SJSA1 (cell line): ENCODE measurements at regions not wholly inside any gene's neighbourhood (a gene's known extent, or its start where the extent isn't known, plus 50 kb on each side); places are given as distances from the start of the nearest gene placed in this dataset.

Experiments
- DNase-seq, 2 experiments: peaks; one replicate each; pipeline ENCODE4 v3.0.0-alpha.2; 2015 to 2020; ENCODE audit warnings: low spot score in 2 of 2, low read depth in 1 of 2
- H3K27ac ChIP-seq: fragments of 250-450 bp; sonication (Bioruptor Pico); 2 replicates; pipeline ENCODE4 v1.5.1; 2020; ENCODE audit warnings: mild to moderate bottlenecking, moderate library complexity
- H3K27me3 ChIP-seq: fragments of 250-450 bp; sonication (Bioruptor Pico); replicated peaks from 2 replicates; pipeline ENCODE4 v1.5.1; 2020; ENCODE audit warnings: mild to moderate bottlenecking, moderate library complexity
- H3K36me3 ChIP-seq: fragments of 250-450 bp; sonication (Bioruptor Pico); 2 replicates; pipeline ENCODE4 v1.5.1; 2020; ENCODE audit warnings: mild to moderate bottlenecking
- H3K4me1 ChIP-seq: fragments of 250-450 bp; sonication (Bioruptor Pico); replicated peaks from 2 replicates; pipeline ENCODE4 v1.6.1; 2021; ENCODE audit warnings: mild to moderate bottlenecking
- H3K4me3 ChIP-seq: fragments of 250-450 bp; sonication (Bioruptor Pico); 2 replicates; pipeline ENCODE4 v1.5.1; 2020; ENCODE audit warnings: mild to moderate bottlenecking
- H3K9me3 ChIP-seq: fragments of 250-450 bp; sonication (Bioruptor Pico); replicated peaks from 2 replicates; pipeline ENCODE4 v1.5.1; 2020; ENCODE audit warnings: mild to moderate bottlenecking

GRCh38 chr20:46823753-46824152 is 70.9 kb upstream of the EYA2 start:
- DNase-seq: no peak
- H3K4me3 ChIP-seq: no peak overlapping the region
- no peaks in the 10 kb centered on the region for H3K36me3 ChIP-seq
- peaks cover 7% of the 10 kb centered on the region for H3K4me1 ChIP-seq
- no peak overlapping the region for H3K27ac ChIP-seq
- 0 out of 2 replicates have a peak, but pooled peaks cover 2% of the 10 kb centered on the region for H3K9me3 ChIP-seq
- no peaks in the 10 kb centered on the region for H3K27me3 ChIP-seq

- no peak overlapping the region for H3K4me3 ChIP-seq
- H3K36me3 ChIP-seq: no peaks in the 10 kb centered on the region
- H3K4me1 ChIP-seq: peaks cover 12% of the 10 kb centered on the region
- 0 out of 2 replicates have a peak, but pooled peaks cover 2% of the 10 kb centered on the region for H3K9me3 ChIP-seq
- H3K27ac ChIP-seq: no peak overlapping the region
- H3K27me3 ChIP-seq: no peaks in the 10 kb centered on the region
- no peak for DNase-seq
Measured at GRCh38 chr20:46826343-46826984, 68.2 kb upstream of the EYA2 start.

- H3K36me3 ChIP-seq: no peaks in the 10 kb centered on the region
- H3K4me1 ChIP-seq: peaks cover 12% of the 10 kb centered on the region
- H3K4me3 ChIP-seq: no peak overlapping the region
- H3K9me3 ChIP-seq: 0 out of 2 replicates have a peak, but pooled peaks cover 2% of the 10 kb centered on the region
- H3K27me3 ChIP-seq: no peaks in the 10 kb centered on the region
- no peak overlapping the region for H3K27ac ChIP-seq
- no peak for DNase-seq
Measured at GRCh38 chr20:46827718-46828458, 66.8 kb upstream of the EYA2 start.

GRCh38 chr20:46828471-46828870 is 66.2 kb upstream of the EYA2 start:
- H3K9me3 ChIP-seq: 0 out of 2 replicates have a peak, but pooled peaks cover 2% of the 10 kb centered on the region
- peak overlapping the region; percentile 11; the same call in 1 of the 2 replicates for H3K27ac ChIP-seq
- H3K27me3 ChIP-seq: no peaks in the 10 kb centered on the region
- no peaks in the 10 kb centered on the region for H3K36me3 ChIP-seq
- DNase-seq: peak in 1 of 2 experiments; percentile 12
- H3K4me1 ChIP-seq: peaks cover 12% of the 10 kb centered on the region
- no peak overlapping the region for H3K4me3 ChIP-seq

GRCh38 chr20:46830886-46831632 is 63.6 kb upstream of the EYA2 start:
- no peaks in the 10 kb centered on the region for H3K27me3 ChIP-seq
- no peak for DNase-seq
- H3K9me3 ChIP-seq: no peaks in the 10 kb centered on the region
- no peaks in the 10 kb centered on the region for H3K36me3 ChIP-seq
- peaks cover 12% of the 10 kb centered on the region for H3K4me1 ChIP-seq
- H3K4me3 ChIP-seq: no peak overlapping the region
- no peak overlapping the region for H3K27ac ChIP-seq

- Histone ChIP-seq H3K9me3 (no peaks in the 10 kb centered on the region), H3K4me3 (no peak overlapping the region), H3K27ac (no peak overlapping the region), H3K36me3 (no peaks in the 10 kb centered on the region), H3K27me3 (no peaks in the 10 kb centered on the region), H3K4me1 (peaks cover 12% of the 10 kb centered on the region)
- DNase-seq: no peak
Measured at GRCh38 chr20:46831633-46832011, 63.0 kb upstream of the EYA2 start.

- H3K4me3 ChIP-seq: no peak overlapping the region
- DNase-seq: no peak
- H3K36me3 ChIP-seq: no peaks in the 10 kb centered on the region
- H3K4me1 ChIP-seq: peaks cover 12% of the 10 kb centered on the region
- H3K27ac ChIP-seq: no peak overlapping the region
- H3K27me3 ChIP-seq: no peaks in the 10 kb centered on the region
- H3K9me3 ChIP-seq: no peaks in the 10 kb centered on the region
Measured at GRCh38 chr20:46832555-46832954, 62.1 kb upstream of the EYA2 start.

GRCh38 chr20:46833360-46833759 is 61.3 kb upstream of the EYA2 start:
- no peaks in the 10 kb centered on the region for H3K9me3 ChIP-seq
- no peaks in the 10 kb centered on the region for H3K27me3 ChIP-seq
- H3K4me1 ChIP-seq: peaks cover 9% of the 10 kb centered on the region
- no peak for DNase-seq
- no peaks in the 10 kb centered on the region for H3K36me3 ChIP-seq
- H3K4me3 ChIP-seq: no peak overlapping the region
- no peak overlapping the region for H3K27ac ChIP-seq

GRCh38 chr20:46835418-46835817 is 59.2 kb upstream of the EYA2 start:
- no peak overlapping the region for H3K27ac ChIP-seq
- no peak overlapping the region for H3K4me3 ChIP-seq
- DNase-seq: no peak
- H3K36me3 ChIP-seq: no peaks in the 10 kb centered on the region
- H3K9me3 ChIP-seq: no peaks in the 10 kb centered on the region
- no peaks in the 10 kb centered on the region for H3K4me1 ChIP-seq
- 0 out of 2 replicates have a peak, but pooled peaks cover under 1% of the 10 kb centered on the region for H3K27me3 ChIP-seq

GRCh38 chr20:46837083-46837482 is 57.6 kb upstream of the EYA2 start:
- Histone ChIP-seq H3K4me1 (no peaks in the 10 kb centered on the region), H3K4me3 (no peak overlapping the region), H3K9me3 (no peaks in the 10 kb centered on the region), H3K36me3 (no peaks in the 10 kb centered on the region), H3K27me3 (peaks cover 6% of the 10 kb centered on the region; the same call in 1 of the 2 replicates), H3K27ac (no peak overlapping the region)
- no peak for DNase-seq

GRCh38 chr20:46838011-46838410 is 56.6 kb upstream of the EYA2 start:
- Histone ChIP-seq H3K9me3 (no peaks in the 10 kb centered on the region), H3K27me3 (peaks cover 8% of the 10 kb centered on the region; the same call in 1 of the 2 replicates), H3K36me3 (no peaks in the 10 kb centered on the region), H3K4me1 (no peaks in the 10 kb centered on the region), H3K27ac (no peak overlapping the region), H3K4me3 (no peak overlapping the region)
- no peak for DNase-seq

GRCh38 chr20:46840054-46840729 is 54.5 kb upstream of the EYA2 start:
- no peak for DNase-seq
- peaks cover 8% of the 10 kb centered on the region; the same call in 1 of the 2 replicates for H3K27me3 ChIP-seq
- no peak overlapping the region for H3K27ac ChIP-seq
- no peaks in the 10 kb centered on the region for H3K36me3 ChIP-seq
- H3K9me3 ChIP-seq: no peaks in the 10 kb centered on the region
- H3K4me1 ChIP-seq: no peaks in the 10 kb centered on the region
- no peak overlapping the region for H3K4me3 ChIP-seq
